HFFc6 (cell line): ENCODE measurements at regions not wholly inside any gene's neighbourhood (a gene's known extent, or its start where the extent isn't known, plus 50 kb on each side); places are given as distances from the start of the nearest gene placed in this dataset.

Experiments
- DNase-seq: peaks from one replicate; pipeline ENCODE4 v3.0.0-alpha.2; 2018
- H3K27ac Mint-ChIP-seq: 2 replicates; pipeline ENCODE4 v1.8.0; 2020; ENCODE audit warnings: mild to moderate bottlenecking, mixed read lengths
- H3K27me3 Mint-ChIP-seq: 2 replicates; pipeline ENCODE4 v1.8.0; 2021; ENCODE audit warnings: mild to moderate bottlenecking, moderate library complexity, mixed read lengths; ENCODE audit not compliant: insufficient read depth
- H3K36me3 Mint-ChIP-seq: 2 replicates; pipeline ENCODE4 v1.8.0; 2021; ENCODE audit warnings: low read depth, mixed read lengths
- H3K4me1 Mint-ChIP-seq: 2 replicates; pipeline ENCODE4 v1.8.0; 2020; ENCODE audit warnings: low read depth, mixed read lengths
- H3K4me3 Mint-ChIP-seq: 2 replicates; pipeline ENCODE4 v1.8.0; 2020; ENCODE audit warnings: mild to moderate bottlenecking, moderate library complexity, mixed read lengths
- H3K9me3 Mint-ChIP-seq: 2 replicates; pipeline ENCODE4 v1.8.0; 2020; ENCODE audit warnings: mild to moderate bottlenecking, mixed read lengths
- TF ChIP-seq, protein P1 (sequence below): fragments of 200-600 bp; sonication (generic); IDR thresholded peaks from 2 replicates; pipeline ENCODE4 v1.5.0; 2021; ENCODE audit warnings: antibody characterized with exemption, mild to moderate bottlenecking

- Mint-ChIP-seq H3K27ac (no peak overlapping the region), H3K4me3 (no peak overlapping the region), H3K9me3 (peaks cover 49% of the 10 kb centered on the region), H3K36me3 (no peaks in the 10 kb centered on the region; the same call in 1 of the 2 replicates), H3K27me3 (no peaks in the 10 kb centered on the region; the same call in 1 of the 2 replicates), H3K4me1 (no peaks in the 10 kb centered on the region)
- TF ChIP-seq, protein P1, sequence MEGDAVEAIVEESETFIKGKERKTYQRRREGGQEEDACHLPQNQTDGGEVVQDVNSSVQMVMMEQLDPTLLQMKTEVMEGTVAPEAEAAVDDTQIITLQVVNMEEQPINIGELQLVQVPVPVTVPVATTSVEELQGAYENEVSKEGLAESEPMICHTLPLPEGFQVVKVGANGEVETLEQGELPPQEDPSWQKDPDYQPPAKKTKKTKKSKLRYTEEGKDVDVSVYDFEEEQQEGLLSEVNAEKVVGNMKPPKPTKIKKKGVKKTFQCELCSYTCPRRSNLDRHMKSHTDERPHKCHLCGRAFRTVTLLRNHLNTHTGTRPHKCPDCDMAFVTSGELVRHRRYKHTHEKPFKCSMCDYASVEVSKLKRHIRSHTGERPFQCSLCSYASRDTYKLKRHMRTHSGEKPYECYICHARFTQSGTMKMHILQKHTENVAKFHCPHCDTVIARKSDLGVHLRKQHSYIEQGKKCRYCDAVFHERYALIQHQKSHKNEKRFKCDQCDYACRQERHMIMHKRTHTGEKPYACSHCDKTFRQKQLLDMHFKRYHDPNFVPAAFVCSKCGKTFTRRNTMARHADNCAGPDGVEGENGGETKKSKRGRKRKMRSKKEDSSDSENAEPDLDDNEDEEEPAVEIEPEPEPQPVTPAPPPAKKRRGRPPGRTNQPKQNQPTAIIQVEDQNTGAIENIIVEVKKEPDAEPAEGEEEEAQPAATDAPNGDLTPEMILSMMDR, result no peak
- no peak for DNase-seq
Observed at GRCh38 chr7:20477067-20477466, 138.4 kb upstream of the ABCB5 start.

GRCh38 chr7:20479706-20480105, 135.8 kb upstream of the ABCB5 start:
- no peaks in the 10 kb centered on the region for H3K36me3 Mint-ChIP-seq
- no peak overlapping the region for H3K4me3 Mint-ChIP-seq

DNA sequence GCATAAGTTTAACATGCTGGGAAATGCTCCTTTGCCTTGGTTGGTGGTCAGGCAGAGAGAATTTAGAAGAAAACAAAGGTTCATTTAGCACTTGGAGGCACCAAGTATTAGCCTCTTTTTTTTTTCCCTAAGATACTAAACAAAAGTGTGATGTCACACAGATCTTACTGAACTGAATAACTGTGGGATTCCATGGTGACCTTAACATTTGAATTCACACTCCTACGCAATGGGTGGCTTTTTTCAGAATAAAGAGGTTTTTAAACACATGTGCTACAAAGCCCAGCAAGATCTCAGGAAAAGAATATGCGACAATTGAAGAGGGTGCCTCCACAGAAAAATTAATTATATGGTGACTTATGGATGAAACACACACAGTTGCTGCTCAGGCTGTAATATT, 133.4 kb upstream of the ABCB5 start:
- Mint-ChIP-seq H3K9me3 (peaks cover 48% of the 10 kb centered on the region), H3K36me3 (no peaks in the 10 kb centered on the region; the same call in 1 of the 2 replicates), H3K4me3 (no peak overlapping the region), H3K27ac (no peak overlapping the region), H3K27me3 (no peaks in the 10 kb centered on the region), H3K4me1 (no peaks in the 10 kb centered on the region)
- TF ChIP-seq, protein P1, result no peak
- DNase-seq, result no peak

More at GRCh38 chr7:20479706-20480105, 135.8 kb upstream of the ABCB5 start:
- TF ChIP-seq, protein P1, result no peak
- no peak for DNase-seq
- Mint-ChIP-seq H3K4me1 (no peaks in the 10 kb centered on the region), H3K27me3 (no peaks in the 10 kb centered on the region; the same call in 1 of the 2 replicates), H3K27ac (no peak overlapping the region), H3K9me3 (peaks cover 44% of the 10 kb centered on the region)

DNA sequence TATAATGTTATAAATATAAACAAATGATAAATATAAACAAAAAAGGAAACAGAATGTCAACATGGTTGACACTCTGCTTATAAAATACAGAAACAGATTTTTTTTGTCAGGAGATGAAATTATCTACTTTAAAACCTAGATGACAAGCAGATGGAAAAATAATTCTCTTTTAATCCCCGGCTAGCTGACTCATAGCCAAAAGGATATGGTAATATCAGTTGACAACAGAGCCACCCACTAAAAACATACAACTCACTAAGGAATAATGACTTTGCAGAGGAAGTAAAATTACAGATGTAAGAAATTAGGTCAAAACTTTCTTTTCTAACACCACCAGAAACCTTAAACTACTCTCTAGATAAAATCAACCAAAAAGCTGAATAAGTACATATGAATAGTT, 131.1 kb upstream of the ABCB5 start:
- Mint-ChIP-seq H3K27me3 (no peaks in the 10 kb centered on the region), H3K27ac (no peak overlapping the region), H3K36me3 (peaks cover 9% of the 10 kb centered on the region; the same call in 1 of the 2 replicates), H3K4me3 (no peak overlapping the region), H3K9me3 (peaks cover 63% of the 10 kb centered on the region), H3K4me1 (no peaks in the 10 kb centered on the region)
- TF ChIP-seq, protein P1, result no peak
- no peak for DNase-seq

DNA sequence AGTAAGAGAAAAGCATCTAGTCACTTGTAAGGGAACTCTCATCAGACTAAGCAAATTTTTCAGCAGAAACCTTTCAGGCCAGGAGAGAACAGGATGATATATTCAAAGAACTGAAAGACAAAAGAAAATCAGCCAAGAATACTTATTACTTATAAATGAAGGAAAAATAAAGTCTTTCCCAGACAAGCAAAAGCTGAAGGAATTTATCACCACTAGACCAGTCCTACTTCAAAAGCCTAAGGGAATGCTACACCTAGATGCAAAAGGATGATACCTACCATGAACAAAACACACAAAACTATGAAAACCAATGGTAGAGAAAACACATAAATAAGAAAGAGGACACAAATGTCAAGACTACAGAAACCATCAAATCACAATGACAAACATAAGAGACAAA, 126.6 kb upstream of the ABCB5 start:
- Mint-ChIP-seq H3K27ac (no peak overlapping the region), H3K36me3 (peaks cover 9% of the 10 kb centered on the region; the same call in 1 of the 2 replicates), H3K4me1 (no peaks in the 10 kb centered on the region), H3K9me3 (peaks cover 47% of the 10 kb centered on the region), H3K4me3 (no peak overlapping the region), H3K27me3 (no peaks in the 10 kb centered on the region)
- TF ChIP-seq, protein P1, result no peak
- no peak for DNase-seq

- Mint-ChIP-seq H3K4me1 (no peaks in the 10 kb centered on the region), H3K4me3 (no peak overlapping the region), H3K27ac (no peak overlapping the region), H3K9me3 (peaks cover 52% of the 10 kb centered on the region), H3K36me3 (peaks cover 9% of the 10 kb centered on the region; the same call in 1 of the 2 replicates), H3K27me3 (no peaks in the 10 kb centered on the region)
- no peak for DNase-seq
- TF ChIP-seq, protein P1, result no peak
Observed at GRCh38 chr7:20491284-20491683, 124.2 kb upstream of the ABCB5 start.
